Neural crest cell (in vitro differentiated cells): ENCODE measurements at regions not wholly inside any gene's neighbourhood (a gene's known extent, or its start where the extent isn't known, plus 50 kb on each side); places are given as distances from the start of the nearest gene placed in this dataset.
"Not testable (repeated sequence)": the region's sequence is repeated elsewhere in the genome, so short reads cannot be mapped to it uniquely, and the experiment has no call there.

Experiments used
- DNase-seq: peaks from one replicate; pipeline ENCODE4 v3.0.0; 2021; ENCODE audit warnings: low read depth, mixed read lengths, low spot score
- H3K27ac Mint-ChIP-seq: one replicate; pipeline ENCODE4 v1.8.0; 2021; ENCODE audit warnings: mild to moderate bottlenecking, mixed read lengths; ENCODE audit not compliant: unreplicated experiment
- H3K27me3 Mint-ChIP-seq: 2 replicates; pipeline ENCODE4 v1.8.0; 2021; ENCODE audit warnings: low read depth, mild to moderate bottlenecking, mixed read lengths
- H3K36me3 Mint-ChIP-seq: 2 replicates; pipeline ENCODE4 v1.8.0; 2021; ENCODE audit warnings: low read depth, mild to moderate bottlenecking, mixed read lengths
- H3K4me1 Mint-ChIP-seq: 2 replicates; pipeline ENCODE4 v1.8.0; 2021; ENCODE audit warnings: mixed read lengths
- H3K4me3 Mint-ChIP-seq: one replicate; pipeline ENCODE4 v1.8.0; 2021; ENCODE audit warnings: mild to moderate bottlenecking, mixed read lengths
- H3K9me3 Mint-ChIP-seq: 2 replicates; pipeline ENCODE4 v1.8.0; 2021; ENCODE audit warnings: mixed read lengths
- CTCF ChIP-seq: fragments of 200-600 bp; sonication (generic); conservative IDR thresholded peaks from 2 replicates; pipeline ENCODE4 v1.5.0; 2021; ENCODE audit warnings: antibody characterized with exemption, mild to moderate bottlenecking

- no peaks in the 10 kb centered on the region for H3K9me3 Mint-ChIP-seq
- no peaks in the 10 kb centered on the region for H3K27me3 Mint-ChIP-seq
- DNase-seq: no peak
- no peak for TF ChIP-seq CTCF
- H3K4me1 Mint-ChIP-seq: peaks cover 67% of the 10 kb centered on the region
- no peak overlapping the region for H3K27ac Mint-ChIP-seq
- no peak overlapping the region for H3K4me3 Mint-ChIP-seq
- H3K36me3 Mint-ChIP-seq: no peaks in the 10 kb centered on the region
Observed at GRCh38 chr12:89227774-89228173, 124.5 kb downstream of the DUSP6 start.

- no peak for DNase-seq
- H3K4me3 Mint-ChIP-seq: no peak overlapping the region
- no peak for TF ChIP-seq CTCF
- H3K36me3 Mint-ChIP-seq: no peaks in the 10 kb centered on the region
- no peak overlapping the region for H3K27ac Mint-ChIP-seq
- H3K9me3 Mint-ChIP-seq: no peaks in the 10 kb centered on the region
- H3K4me1 Mint-ChIP-seq: peaks cover 58% of the 10 kb centered on the region
- no peaks in the 10 kb centered on the region for H3K27me3 Mint-ChIP-seq
Observed at GRCh38 chr12:89225808-89226411, 126.4 kb downstream of the DUSP6 start.

GRCh38 chr12:89225401-89225800 is 126.9 kb downstream of the DUSP6 start:
- Mint-ChIP-seq H3K4me1 (peaks cover 53% of the 10 kb centered on the region), H3K27ac (no peak overlapping the region), H3K36me3 (peaks cover 3% of the 10 kb centered on the region), H3K4me3 (no peak overlapping the region), H3K9me3 (peaks cover 3% of the 10 kb centered on the region), H3K27me3 (no peaks in the 10 kb centered on the region)
- no peak for DNase-seq
- TF ChIP-seq CTCF: no peak

GRCh38 chr12:89222580-89222979 is 129.7 kb downstream of the DUSP6 start:
- peaks cover 32% of the 10 kb centered on the region for H3K4me1 Mint-ChIP-seq
- DNase-seq, H3K36me3 Mint-ChIP-seq, H3K27me3 Mint-ChIP-seq, H3K27ac Mint-ChIP-seq, H3K4me3 Mint-ChIP-seq, H3K9me3 Mint-ChIP-seq: not testable (repeated sequence)

- H3K9me3 Mint-ChIP-seq: peaks cover 3% of the 10 kb centered on the region
- no peak for TF ChIP-seq CTCF
- peaks cover 3% of the 10 kb centered on the region for H3K36me3 Mint-ChIP-seq
- no peaks in the 10 kb centered on the region for H3K27me3 Mint-ChIP-seq
- H3K4me1 Mint-ChIP-seq: peaks cover 2% of the 10 kb centered on the region
- no peak overlapping the region for H3K4me3 Mint-ChIP-seq
- H3K27ac Mint-ChIP-seq: no peak overlapping the region
- no peak for DNase-seq
Observed at GRCh38 chr12:89217472-89217871, 134.8 kb downstream of the DUSP6 start.

- H3K4me1 Mint-ChIP-seq: peaks cover 13% of the 10 kb centered on the region
- no peak for DNase-seq
- H3K36me3 Mint-ChIP-seq: peaks cover 3% of the 10 kb centered on the region
- H3K4me3 Mint-ChIP-seq: no peak overlapping the region
- H3K9me3 Mint-ChIP-seq: peaks cover 3% of the 10 kb centered on the region
- no peaks in the 10 kb centered on the region for H3K27me3 Mint-ChIP-seq
- no peak for TF ChIP-seq CTCF
- no peak overlapping the region for H3K27ac Mint-ChIP-seq
Observed at GRCh38 chr12:89216211-89216952, 135.9 kb downstream of the DUSP6 start.
